GM21717 (cell line): ENCODE measurements at regions not wholly inside any gene's neighbourhood (a gene's known extent, or its start where the extent isn't known, plus 50 kb on each side); places are given as distances from the start of the nearest gene placed in this dataset.
"Not testable (repeated sequence)": the region's sequence is repeated elsewhere in the genome, so short reads cannot be mapped to it uniquely, and the experiment has no call there.

ENCODE experiments used
- ATAC-seq: cut with Tn5 transposase; IDR thresholded peaks from one replicate; pipeline ENCODE4 v1.9.1; 2021; ENCODE audit warnings: mild to moderate bottlenecking, moderate library complexity; ENCODE audit not compliant: unreplicated experiment

GRCh38 chr6:140147825-140148814, 773.7 kb upstream of the CITED2 start:
- not testable (repeated sequence) for ATAC-seq

GRCh38 chr6:140140891-140141290, 766.4 kb upstream of the CITED2 start:
- no peak for ATAC-seq

- ATAC-seq = no peak
Observed at GRCh38 chr6:140138311-140139010, 764.0 kb upstream of the CITED2 start.

- ATAC-seq = no peak
Observed at GRCh38 chr6:140134224-140134623, 759.8 kb upstream of the CITED2 start.

GRCh38 chr6:140130074-140130473, 755.6 kb upstream of the CITED2 start:
- ATAC-seq = no peak

GRCh38 chr6:140124498-140124897, 750.0 kb upstream of the CITED2 start:
- no peak for ATAC-seq

GRCh38 chr6:140108167-140108566, 733.7 kb upstream of the CITED2 start:
- ATAC-seq = no peak

- ATAC-seq = no peak
Observed at GRCh38 chr6:140107216-140107615, 732.8 kb upstream of the CITED2 start.

- ATAC-seq = no peak
Observed at GRCh38 chr6:140105857-140106256, 731.4 kb upstream of the CITED2 start.

GRCh38 chr6:140105241-140105640, 730.8 kb upstream of the CITED2 start:
- no peak for ATAC-seq

GRCh38 chr6:140101818-140102217, 727.4 kb upstream of the CITED2 start:
- no peak for ATAC-seq

GRCh38 chr6:140101367-140101766, 726.9 kb upstream of the CITED2 start:
- ATAC-seq = no peak

- ATAC-seq = no peak
Observed at GRCh38 chr6:140095532-140095931, 721.1 kb upstream of the CITED2 start.

GRCh38 chr6:140091895-140092294, 717.4 kb upstream of the CITED2 start:
- no peak for ATAC-seq

- no peak for ATAC-seq
Observed at GRCh38 chr6:140090871-140091270, 716.4 kb upstream of the CITED2 start.

GRCh38 chr6:140083375-140083774, 708.9 kb upstream of the CITED2 start:
- ATAC-seq = no peak

- no peak for ATAC-seq
Observed at GRCh38 chr6:140082867-140083297, 708.4 kb upstream of the CITED2 start.

GRCh38 chr6:140079328-140079727, 704.9 kb upstream of the CITED2 start:
- ATAC-seq = no peak

- no peak for ATAC-seq
Observed at GRCh38 chr6:140078561-140079125, 704.2 kb upstream of the CITED2 start.

- ATAC-seq = no peak
Observed at GRCh38 chr6:140077827-140078560, 703.5 kb upstream of the CITED2 start.

- no peak for ATAC-seq
Observed at GRCh38 chr6:140076105-140076504, 701.7 kb upstream of the CITED2 start.
